Ishikawa (cell line): ENCODE measurements at regions not wholly inside any gene's neighbourhood (a gene's known extent, or its start where the extent isn't known, plus 50 kb on each side); places are given as distances from the start of the nearest gene placed in this dataset.

Experiments
- CEBPB ChIP-seq: IDR thresholded peaks from 2 replicates; pipeline ENCODE4 v1.6.1; 2012
- EP300 ChIP-seq: IDR thresholded peaks from 2 replicates; pipeline ENCODE4 v1.6.1; 2012; ENCODE audit warnings: borderline replicate concordance
- RAD21 ChIP-seq: IDR thresholded peaks from 2 replicates; pipeline ENCODE4 v1.6.1; 2012; ENCODE audit warnings: low read depth
- YY1 ChIP-seq: IDR thresholded peaks from 2 replicates; pipeline ENCODE4 v1.6.1; 2012; ENCODE audit warnings: low read depth

DNA sequence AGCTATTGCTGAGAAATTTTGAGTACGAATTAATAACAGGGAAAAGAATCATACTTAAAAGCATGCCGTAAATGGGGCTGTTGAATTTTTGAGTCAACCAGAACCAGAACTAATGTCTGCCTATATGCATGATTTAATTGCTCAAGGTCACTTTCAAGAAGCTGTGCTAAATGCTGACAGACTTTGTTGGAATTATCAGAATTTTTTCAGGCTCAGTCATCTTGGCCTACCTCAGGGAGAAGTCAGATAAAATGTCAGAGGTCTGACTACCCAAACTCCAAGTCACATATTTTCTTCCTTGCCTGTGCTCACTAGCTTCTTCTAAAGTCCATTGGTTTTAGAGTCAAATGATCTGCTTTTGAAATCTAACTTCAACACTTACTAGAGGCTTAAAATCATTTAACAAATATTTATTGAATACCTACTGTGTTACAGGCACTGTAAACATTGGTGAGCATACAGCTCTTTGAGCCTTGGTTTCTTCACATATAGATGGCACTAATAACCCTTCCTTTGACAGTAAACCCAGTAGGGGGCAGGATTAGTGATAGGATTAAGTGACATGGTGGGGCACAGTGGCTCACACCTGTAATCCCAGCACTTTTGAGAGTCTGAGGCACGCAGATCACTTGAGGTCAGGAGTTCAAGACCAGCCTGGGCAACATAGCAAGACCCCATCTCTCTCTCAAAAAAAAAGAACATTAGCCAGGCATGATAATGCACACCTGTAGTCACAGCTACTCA is 121.2 kb upstream of the SLC44A3 start:
- TF ChIP-seq EP300 (no peak), RAD21 (no peak), CEBPB (no peak), YY1 (no peak)
